Naive B cell (primary cell): ENCODE measurements at regions not wholly inside any gene's neighbourhood (a gene's known extent, or its start where the extent isn't known, plus 50 kb on each side); places are given as distances from the start of the nearest gene placed in this dataset.
"Not testable (repeated sequence)": the region's sequence is repeated elsewhere in the genome, so short reads cannot be mapped to it uniquely, and the experiment has no call there.

ENCODE experiments used
- ATAC-seq, 2 donors: fragments of 150-1000 bp; cut with Tn5 transposase; 2 replicates each; pipeline ENCODE4 v1.10.0; 2021; ENCODE audit warnings: low read depth in 2 of 2, mild to moderate bottlenecking in 2 of 2, moderate library complexity in 2 of 2
- DNase-seq: peaks from one replicate; pipeline ENCODE4 v3.0.0; 2022
- H3K27ac Mint-ChIP-seq, 6 donors: one replicate each; pipeline ENCODE4 v1.8.0; 2020 to 2022; ENCODE audit warnings: mild to moderate bottlenecking in 6 of 6, mixed read lengths in 6 of 6, moderate library complexity in 5 of 6, inconsistent platforms in 2 of 6
- H3K27me3 Mint-ChIP-seq, 3 donors: one replicate each; pipeline ENCODE4 v1.8.0; 2021 to 2022; ENCODE audit warnings: mixed read lengths in 3 of 3, mild to moderate bottlenecking in 1 of 3
- H3K36me3 Mint-ChIP-seq, 2 donors: one replicate each; pipeline ENCODE4 v1.8.0; 2020 to 2022; ENCODE audit warnings: mixed read lengths in 2 of 2, inconsistent platforms in 1 of 2, mild to moderate bottlenecking in 1 of 2
- H3K4me1 Mint-ChIP-seq, 3 donors: one replicate each; pipeline ENCODE4 v1.8.0; 2020 to 2022; ENCODE audit warnings: mixed read lengths in 3 of 3, inconsistent platforms in 1 of 3, mild to moderate bottlenecking in 1 of 3, moderate library complexity in 1 of 3
- H3K4me3 Mint-ChIP-seq, 8 donors: one replicate each; pipeline ENCODE4 v1.8.0; 2020 to 2022; ENCODE audit warnings: mild to moderate bottlenecking in 8 of 8, mixed read lengths in 8 of 8, moderate library complexity in 8 of 8, inconsistent platforms in 2 of 8
- H3K9me3 Mint-ChIP-seq, 7 donors: one replicate each; pipeline ENCODE4 v1.8.0; 2020 to 2022; ENCODE audit warnings: mixed read lengths in 7 of 7, mild to moderate bottlenecking in 5 of 7, inconsistent platforms in 2 of 7, moderate library complexity in 1 of 7

DNA sequence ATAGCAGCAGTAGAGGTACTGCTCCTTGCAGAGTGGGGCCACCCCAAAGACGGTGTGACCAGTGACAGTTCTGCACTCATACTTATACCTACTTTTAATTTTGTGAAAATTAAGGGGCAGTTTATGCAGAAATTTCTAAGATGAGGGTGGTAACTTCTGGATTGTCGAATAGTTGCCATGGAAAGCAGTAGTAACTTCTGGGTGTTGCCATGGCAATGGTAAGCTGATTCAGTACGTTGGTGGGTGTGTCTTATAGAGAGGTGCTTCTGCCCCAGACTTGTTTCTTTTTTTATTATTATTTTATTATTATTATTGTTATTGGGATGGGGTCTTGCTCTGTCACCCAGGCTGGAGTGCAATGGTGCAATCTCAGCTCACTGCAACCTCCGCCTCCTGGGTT is 82.8 kb upstream of the L3MBTL4 start:
- peaks cover 0 to 25% (median 0%) of the 10 kb centered on the region in 3 donors for H3K27me3 Mint-ChIP-seq
- H3K4me3 Mint-ChIP-seq: no peak overlapping the region
- H3K4me1 Mint-ChIP-seq: no peaks in the 10 kb centered on the region
- H3K36me3 Mint-ChIP-seq: no peaks in the 10 kb centered on the region
- DNase-seq (no peak), ATAC-seq (no peak)
- H3K27ac Mint-ChIP-seq: no peak overlapping the region
- H3K9me3 Mint-ChIP-seq: peaks cover 0 to 3% (median 0%) of the 10 kb centered on the region in 7 donors

DNA sequence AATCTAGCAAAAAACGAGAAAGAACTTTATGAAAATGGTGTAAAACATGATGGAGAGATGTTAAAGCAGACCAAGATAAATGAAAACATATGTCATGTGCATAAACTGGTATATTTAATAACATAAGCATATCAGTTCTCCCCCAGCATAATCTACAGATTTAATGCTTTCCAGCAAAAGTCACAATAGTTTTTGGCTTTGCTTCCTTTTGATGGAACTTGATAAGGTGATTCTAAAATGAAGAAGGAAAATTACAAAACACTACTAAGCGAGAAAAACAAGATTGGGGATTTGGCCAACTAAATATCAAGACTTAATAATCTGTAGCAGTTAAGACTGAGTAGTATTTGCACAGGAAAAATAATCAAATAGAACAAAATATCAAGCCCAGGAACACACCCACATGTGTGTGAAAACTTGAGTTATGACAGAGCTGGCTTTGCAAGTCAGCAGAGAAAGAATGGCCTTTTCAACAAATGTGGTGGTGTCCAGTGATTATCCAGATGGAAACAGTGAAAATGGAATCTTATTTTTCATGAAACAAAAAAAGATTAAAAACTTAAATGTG is 83.7 kb upstream of the L3MBTL4 start:
- H3K27ac Mint-ChIP-seq: no peak overlapping the region
- ATAC-seq (no peak), DNase-seq (no peak)
- peaks cover 0 to 31% (median 0%) of the 10 kb centered on the region in 3 donors for H3K27me3 Mint-ChIP-seq
- H3K4me3 Mint-ChIP-seq: no peak overlapping the region
- H3K36me3 Mint-ChIP-seq: no peaks in the 10 kb centered on the region
- H3K4me1 Mint-ChIP-seq: no peaks in the 10 kb centered on the region
- H3K9me3 Mint-ChIP-seq: peaks cover 0 to 3% (median 0%) of the 10 kb centered on the region in 7 donors

DNA sequence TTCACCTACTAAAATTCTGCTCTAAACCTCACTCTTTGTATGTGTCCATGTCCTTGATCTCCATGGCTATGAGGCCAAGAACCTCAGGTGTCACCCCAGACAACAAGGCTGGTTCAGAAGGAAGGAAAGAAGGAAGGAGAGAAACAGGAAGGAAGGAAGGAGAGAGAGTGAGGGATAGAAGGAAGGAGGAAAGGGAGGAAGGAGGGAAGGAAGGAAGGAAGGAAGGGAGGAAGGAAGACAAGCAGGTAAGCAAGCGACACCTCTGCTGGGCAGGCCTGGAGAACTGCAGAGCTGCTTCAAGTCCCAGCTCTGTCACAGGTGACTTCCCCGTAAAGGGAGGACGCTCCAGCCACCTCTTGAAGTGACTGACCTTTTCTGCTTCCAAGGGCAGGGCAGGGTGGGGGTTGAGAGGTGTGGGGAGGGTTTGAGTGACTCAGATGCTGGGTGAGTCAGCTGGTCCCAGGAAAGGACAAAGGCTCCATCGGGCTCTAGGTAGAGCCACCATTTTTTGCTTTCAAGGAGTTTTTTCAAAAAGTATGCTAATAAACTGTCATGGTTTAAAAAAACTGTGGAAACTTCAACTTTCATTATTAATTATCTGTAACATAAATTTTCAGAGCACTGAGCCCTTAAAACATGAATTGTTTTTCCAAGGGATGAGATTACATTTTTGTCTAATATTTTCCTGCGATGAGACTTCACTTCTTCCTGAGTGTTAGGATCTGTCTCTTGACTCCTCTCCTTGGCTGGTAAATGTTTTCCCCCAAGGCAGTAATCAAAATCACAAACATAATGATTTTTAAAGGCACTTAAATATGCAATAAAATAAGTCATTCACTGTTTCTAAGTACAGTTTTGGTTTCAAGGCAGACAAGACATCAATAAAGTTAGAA is 90.1 kb upstream of the L3MBTL4 start:
- H3K4me1 Mint-ChIP-seq: no peaks in the 10 kb centered on the region
- ATAC-seq: no peak

DNA sequence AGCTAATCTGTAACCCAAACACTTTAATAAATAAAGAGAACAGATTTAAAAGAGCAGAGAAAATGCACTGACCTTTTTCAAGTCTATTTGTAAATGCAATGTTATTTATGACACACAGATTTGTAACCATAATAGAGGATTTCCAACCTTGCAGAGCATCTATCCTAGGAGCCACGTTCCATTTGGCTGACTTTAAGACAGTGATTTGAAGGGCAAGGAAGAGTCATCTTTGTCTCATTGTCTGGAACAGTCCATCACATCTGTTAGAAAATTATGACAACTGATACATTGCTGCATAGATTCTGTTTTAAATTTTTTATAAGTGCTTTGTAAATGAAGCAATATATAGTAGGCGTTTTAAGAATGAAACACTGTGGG is 90.8 kb upstream of the L3MBTL4 start:
- ATAC-seq (no peak), DNase-seq (no peak)
- Mint-ChIP-seq H3K9me3 (peaks cover 0 to 3% (median 0%) of the 10 kb centered on the region in 7 donors), H3K27me3 (peaks cover 2 to 15% (median 10%) of the 10 kb centered on the region in 3 donors), H3K4me1 (no peaks in the 10 kb centered on the region), H3K27ac (no peak overlapping the region), H3K4me3 (no peak overlapping the region), H3K36me3 (no peaks in the 10 kb centered on the region)

More for the DNA sequence above, 90.1 kb upstream of the L3MBTL4 start:
- no peak for DNase-seq
- H3K9me3 Mint-ChIP-seq: peaks cover 0 to 3% (median 0%) of the 10 kb centered on the region in 7 donors
- H3K27me3 Mint-ChIP-seq: peaks cover 0 to 15% (median 8%) of the 10 kb centered on the region in 3 donors
- H3K4me3 Mint-ChIP-seq: no peak overlapping the region
- H3K36me3 Mint-ChIP-seq: no peaks in the 10 kb centered on the region
- no peak overlapping the region for H3K27ac Mint-ChIP-seq

DNA sequence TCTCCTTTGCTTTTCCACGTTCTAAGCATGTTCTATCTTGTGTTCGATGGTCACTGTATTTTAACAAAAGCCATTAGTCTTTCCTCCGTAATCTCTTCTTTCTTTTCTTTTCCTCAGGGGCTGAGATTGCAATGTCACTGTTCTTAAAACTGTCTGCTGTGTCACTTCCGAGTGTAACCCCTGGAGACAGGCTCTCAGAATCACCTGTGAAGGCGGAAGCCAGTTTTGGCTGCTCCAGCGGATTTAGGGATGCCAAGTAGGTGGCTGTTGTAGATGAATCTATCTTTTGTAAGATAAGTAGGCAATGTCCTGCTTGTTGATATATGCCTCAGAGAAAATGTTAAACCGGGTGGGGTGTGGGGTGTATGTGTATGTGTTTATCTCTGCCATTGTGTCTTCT is 94.7 kb upstream of the L3MBTL4 start:
- no peaks in the 10 kb centered on the region for H3K36me3 Mint-ChIP-seq
- DNase-seq (no peak), ATAC-seq (no peak)
- no peak overlapping the region for H3K27ac Mint-ChIP-seq
- no peaks in the 10 kb centered on the region for H3K4me1 Mint-ChIP-seq
- H3K27me3 Mint-ChIP-seq: peaks cover 0 to 10% (median 5%) of the 10 kb centered on the region in 3 donors
- peaks cover 0 to 9% (median under 1%) of the 10 kb centered on the region in 7 donors for H3K9me3 Mint-ChIP-seq
- H3K4me3 Mint-ChIP-seq: peak overlapping the region in 1 of 8 donors; percentile 14

DNA sequence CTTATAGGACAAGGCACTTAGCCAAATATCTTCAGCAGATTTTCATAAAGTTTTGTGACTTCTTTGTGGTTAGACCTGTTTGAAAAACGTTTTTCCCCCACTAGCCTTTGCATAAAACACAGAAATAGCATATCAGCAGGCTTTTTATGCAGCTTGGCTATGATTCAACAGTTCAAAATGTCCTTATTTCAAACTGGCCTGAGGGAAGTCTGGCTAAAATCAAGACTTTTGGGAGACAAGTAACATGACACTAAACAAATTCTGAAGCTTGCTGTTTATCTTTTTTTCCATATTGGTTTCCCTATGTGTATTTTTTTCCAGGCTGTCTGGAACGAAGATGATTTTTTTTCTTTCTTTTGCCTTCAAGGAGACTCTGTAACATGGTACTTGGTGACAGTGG is 95.1 kb upstream of the L3MBTL4 start:
- Mint-ChIP-seq H3K9me3 (peaks cover 0 to 11% (median 2%) of the 10 kb centered on the region in 7 donors), H3K4me3 (no peak overlapping the region), H3K4me1 (no peaks in the 10 kb centered on the region), H3K36me3 (no peaks in the 10 kb centered on the region), H3K27ac (no peak overlapping the region), H3K27me3 (peaks cover 0 to 10% (median 5%) of the 10 kb centered on the region in 3 donors)
- DNase-seq: no peak
- no peak for ATAC-seq

DNA sequence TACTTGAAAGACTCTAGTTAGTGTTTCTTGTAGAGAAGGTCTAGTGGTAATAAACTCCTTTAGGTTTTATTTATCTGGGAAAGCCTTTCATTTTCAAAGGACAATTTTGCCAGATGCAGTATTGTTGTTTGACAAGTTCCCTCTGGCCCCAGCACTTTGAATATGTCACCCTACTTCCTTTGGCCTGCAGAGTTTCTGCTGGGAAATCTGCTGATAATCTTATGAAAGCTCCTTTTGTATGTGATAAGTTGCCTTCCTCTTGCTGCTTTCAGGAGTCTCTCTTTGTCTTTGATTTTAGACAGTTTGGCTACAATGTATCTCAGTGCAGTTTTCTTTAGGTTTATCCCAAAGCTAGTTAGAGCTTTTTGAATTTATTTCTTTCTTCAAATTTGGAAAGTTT is 106.2 kb upstream of the L3MBTL4 start:
- no peak overlapping the region for H3K27ac Mint-ChIP-seq
- DNase-seq (no peak), ATAC-seq (no peak)
- H3K4me1 Mint-ChIP-seq: no peaks in the 10 kb centered on the region
- H3K36me3 Mint-ChIP-seq: no peaks in the 10 kb centered on the region
- H3K9me3 Mint-ChIP-seq: peaks cover 2 to 27% (median 9%) of the 10 kb centered on the region in 7 donors
- H3K4me3 Mint-ChIP-seq: no peak overlapping the region
- peaks cover 10 to 30% (median 17%) of the 10 kb centered on the region in 3 donors for H3K27me3 Mint-ChIP-seq

DNA sequence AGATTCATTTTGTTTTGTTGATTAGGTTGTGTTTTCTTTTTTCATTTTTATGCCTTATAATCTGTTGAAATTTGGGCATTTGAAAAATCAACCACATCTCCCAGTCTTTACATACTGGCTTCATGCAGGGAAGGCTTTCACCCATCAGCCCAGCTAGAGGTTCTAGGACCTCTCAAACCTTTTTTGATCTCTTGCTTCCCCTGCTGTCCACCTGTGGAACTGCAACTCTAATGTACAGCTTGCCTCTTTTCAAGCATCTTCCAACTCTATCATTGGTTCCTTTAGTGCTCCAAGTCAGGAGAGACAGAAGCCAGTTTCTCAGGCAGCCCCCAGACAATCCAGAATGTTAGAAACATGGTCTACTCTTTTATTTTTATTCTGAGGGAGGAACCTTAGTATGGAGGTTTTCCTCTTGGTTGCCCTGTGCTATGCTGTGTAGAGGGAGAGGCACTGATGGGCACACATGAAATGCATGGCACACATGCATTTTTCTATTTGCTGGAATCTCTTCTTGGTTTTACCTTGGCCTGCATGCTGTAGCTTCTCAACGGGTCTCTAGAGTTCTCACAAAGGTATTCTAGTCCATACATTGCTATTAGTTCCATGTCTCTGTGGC is 107.2 kb upstream of the L3MBTL4 start:
- Mint-ChIP-seq H3K4me1 (no peaks in the 10 kb centered on the region), H3K36me3 (no peaks in the 10 kb centered on the region), H3K9me3 (peaks cover 0 to 17% (median 3%) of the 10 kb centered on the region in 7 donors), H3K27ac (no peak overlapping the region), H3K27me3 (peaks cover 10 to 30% (median 17%) of the 10 kb centered on the region in 3 donors), H3K4me3 (no peak overlapping the region)
- DNase-seq: no peak
- ATAC-seq: no peak

DNA sequence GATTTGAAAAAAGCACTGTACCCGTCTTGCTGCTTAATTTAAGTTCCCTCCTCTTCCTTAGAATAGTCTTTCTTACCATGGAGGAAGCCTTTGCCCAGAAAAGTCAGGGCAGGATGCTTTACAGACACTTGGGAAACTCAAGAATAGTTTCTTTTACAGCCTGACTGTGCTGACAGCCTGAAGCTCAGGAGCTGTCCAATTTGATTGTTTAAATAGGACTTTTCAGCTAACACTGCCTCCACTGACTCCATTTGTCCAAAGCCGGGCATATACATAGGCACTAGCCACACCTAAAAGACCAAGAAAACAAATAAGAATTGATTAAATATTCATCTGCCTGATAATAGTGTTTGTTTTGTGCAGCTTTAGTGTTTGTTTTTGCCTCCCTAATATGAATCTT is 110.9 kb upstream of the L3MBTL4 start:
- H3K4me1 Mint-ChIP-seq: no peaks in the 10 kb centered on the region
- DNase-seq (no peak), ATAC-seq (no peak)
- H3K36me3 Mint-ChIP-seq: no peaks in the 10 kb centered on the region
- peaks cover 10 to 17% (median 17%) of the 10 kb centered on the region in 3 donors for H3K27me3 Mint-ChIP-seq
- H3K9me3 Mint-ChIP-seq: peaks cover 0 to 15% (median 2%) of the 10 kb centered on the region in 7 donors
- no peak overlapping the region for H3K4me3 Mint-ChIP-seq
- H3K27ac Mint-ChIP-seq: no peak overlapping the region

DNA sequence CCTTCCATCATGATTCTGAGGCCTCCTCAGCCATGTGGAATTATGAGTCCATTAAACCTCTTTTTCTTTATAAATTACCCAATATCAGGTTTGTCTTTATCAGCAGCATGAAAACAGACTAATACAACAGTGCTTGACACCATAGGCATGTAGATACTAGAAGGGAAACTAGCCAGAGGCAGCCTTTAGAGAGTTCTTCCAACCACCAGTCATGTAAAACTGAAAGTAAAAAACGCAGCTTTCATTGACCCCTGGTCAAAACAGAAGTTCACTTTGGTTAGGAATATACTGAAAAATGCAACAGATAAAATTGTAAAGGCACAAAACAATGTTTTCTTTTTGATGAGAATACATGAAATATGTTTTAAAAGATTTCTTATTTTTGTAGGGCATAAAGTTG is 122.8 kb upstream of the L3MBTL4 start:
- Mint-ChIP-seq H3K27me3 (peaks cover 7 to 15% (median 12%) of the 10 kb centered on the region in 3 donors), H3K4me3 (no peak overlapping the region), H3K36me3 (no peaks in the 10 kb centered on the region), H3K9me3 (peaks cover 0 to 4% (median 2%) of the 10 kb centered on the region in 7 donors), H3K4me1 (no peaks in the 10 kb centered on the region), H3K27ac (no peak overlapping the region)
- no peak for ATAC-seq
- no peak for DNase-seq

DNA sequence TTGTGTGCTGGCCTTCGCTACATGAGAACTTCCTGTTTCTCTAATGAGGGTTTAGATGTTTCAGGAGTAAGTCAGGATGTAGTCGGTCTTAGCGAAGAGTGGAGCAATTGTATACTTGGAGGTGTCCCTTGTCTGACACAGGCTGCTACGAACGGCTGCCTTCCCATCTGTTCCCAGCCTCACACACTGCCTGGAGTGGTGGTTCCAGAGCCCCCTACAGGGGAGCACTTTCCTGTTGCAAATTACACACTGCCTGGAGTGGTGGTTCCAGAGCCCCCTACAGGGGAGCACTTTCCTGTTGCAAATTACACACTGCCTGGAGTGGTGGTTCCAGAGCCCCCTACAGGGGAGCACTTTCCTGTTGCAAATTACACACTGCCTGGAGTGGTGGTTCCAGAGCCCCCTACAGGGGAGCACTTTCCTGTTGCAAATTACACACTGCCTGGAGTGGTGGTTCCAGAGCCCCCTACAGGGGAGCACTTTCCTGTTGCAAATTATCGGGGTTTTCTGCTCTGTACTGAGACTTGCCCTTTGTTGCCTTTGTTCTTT is 126.5 kb upstream of the L3MBTL4 start:
- H3K4me1 Mint-ChIP-seq, DNase-seq, H3K27ac Mint-ChIP-seq, H3K36me3 Mint-ChIP-seq, ATAC-seq, H3K9me3 Mint-ChIP-seq, H3K4me3 Mint-ChIP-seq: not testable (repeated sequence)
- peaks cover 3 to 15% (median 5%) of the 10 kb centered on the region in 3 donors for H3K27me3 Mint-ChIP-seq

DNA sequence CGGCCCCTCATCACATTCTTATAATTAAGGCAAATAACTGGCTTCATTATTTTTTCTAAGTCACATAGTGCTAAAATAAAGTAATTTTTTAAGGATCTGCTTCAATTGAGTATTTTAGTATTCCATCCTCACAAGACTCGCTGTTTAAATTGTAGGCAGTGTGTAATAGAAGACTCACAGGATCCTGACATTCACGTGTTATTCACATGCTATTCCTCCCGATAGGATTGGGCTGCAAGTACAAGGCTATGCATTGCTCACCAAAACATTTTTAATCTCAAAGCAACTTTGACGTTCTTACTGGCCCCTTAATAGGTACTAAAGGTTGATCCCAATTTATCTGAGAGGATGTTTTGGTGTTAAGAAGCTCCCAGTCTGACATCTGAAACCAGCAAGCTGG is 127.6 kb upstream of the L3MBTL4 start:
- peaks cover 3 to 15% (median 5%) of the 10 kb centered on the region in 3 donors for H3K27me3 Mint-ChIP-seq
- H3K27ac Mint-ChIP-seq: no peak overlapping the region
- H3K36me3 Mint-ChIP-seq: no peaks in the 10 kb centered on the region
- no peaks in the 10 kb centered on the region for H3K4me1 Mint-ChIP-seq
- DNase-seq: no peak
- no peak for ATAC-seq
- peaks cover 0 to 4% (median 2%) of the 10 kb centered on the region in 7 donors for H3K9me3 Mint-ChIP-seq
- no peak overlapping the region for H3K4me3 Mint-ChIP-seq

DNA sequence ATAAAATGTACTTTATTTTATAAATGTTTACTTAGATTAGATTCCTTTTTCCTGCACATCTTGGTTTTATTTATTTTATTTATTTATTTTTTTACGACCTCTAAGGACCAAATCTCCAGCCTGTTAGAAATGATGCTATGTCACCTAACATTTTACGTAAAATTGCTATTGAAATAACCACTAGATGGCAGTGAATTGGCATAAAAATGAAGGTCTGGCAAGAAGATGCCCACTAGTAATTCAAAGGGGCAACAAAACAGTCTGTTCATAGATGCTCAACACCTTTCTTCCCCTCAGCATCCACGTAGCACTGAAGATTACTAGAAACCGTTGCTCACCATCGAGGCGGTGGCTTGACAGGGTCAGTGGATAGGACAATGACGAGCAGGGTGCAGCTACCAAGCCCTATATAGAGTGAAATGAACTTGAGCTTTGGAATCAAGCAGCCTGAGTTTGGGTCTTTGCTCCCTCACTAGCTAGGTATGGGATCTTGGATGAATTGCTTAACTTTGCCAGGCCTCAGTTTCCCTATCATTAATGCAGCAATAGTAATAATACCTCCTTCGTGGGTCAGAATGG is 128.7 kb upstream of the L3MBTL4 start:
- Mint-ChIP-seq H3K27me3 (peaks cover 3 to 15% (median 5%) of the 10 kb centered on the region in 3 donors), H3K4me1 (no peaks in the 10 kb centered on the region), H3K4me3 (no peak overlapping the region), H3K36me3 (no peaks in the 10 kb centered on the region), H3K9me3 (peaks cover 0 to 4% (median 2%) of the 10 kb centered on the region in 7 donors), H3K27ac (no peak overlapping the region)
- ATAC-seq (no peak), DNase-seq (no peak)
